GM19467 (cell line): ENCODE measurements at regions not wholly inside any gene's neighbourhood (a gene's known extent, or its start where the extent isn't known, plus 50 kb on each side); places are given as distances from the start of the nearest gene placed in this dataset.

Source experiments
- ATAC-seq: cut with Tn5 transposase; IDR thresholded peaks from one replicate; pipeline ENCODE4 v1.9.1; 2021; ENCODE audit warnings: mild to moderate bottlenecking, moderate library complexity; ENCODE audit not compliant: unreplicated experiment

DNA sequence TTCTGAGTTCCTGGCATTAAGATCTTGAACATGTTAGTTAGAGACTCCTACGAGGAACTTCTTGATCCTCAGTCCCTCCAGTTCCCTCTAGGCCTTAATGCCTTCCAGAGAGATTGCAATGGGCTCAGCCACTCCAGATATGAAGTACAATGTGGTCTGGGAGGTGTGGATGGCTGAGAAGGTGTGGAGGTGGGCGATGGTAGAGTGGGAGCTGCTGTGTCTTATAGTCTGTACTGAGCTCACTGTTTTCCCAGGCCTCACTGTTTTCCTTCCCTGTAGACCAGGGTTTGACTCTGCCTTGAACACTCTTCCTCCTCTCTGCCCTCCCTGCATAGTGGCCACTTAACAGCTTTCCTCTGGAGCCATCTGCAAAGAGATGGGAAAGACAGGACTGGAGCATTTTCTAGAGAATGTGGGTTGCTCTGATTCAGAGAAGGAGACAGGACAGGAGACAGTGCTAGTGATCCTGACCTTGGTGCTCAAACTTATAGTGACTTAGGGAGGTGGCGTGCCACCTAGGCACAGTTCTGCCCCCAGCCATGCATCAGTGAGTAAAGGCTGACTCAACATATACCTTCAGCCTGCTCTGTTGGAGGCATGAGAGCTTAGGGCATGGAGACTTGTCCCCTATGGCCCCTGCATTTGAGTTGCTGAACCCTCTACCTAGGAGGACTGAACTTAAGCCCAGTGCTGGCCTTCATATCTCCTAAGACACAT lies 129.7 kb downstream of the TDRD15 start:
- ATAC-seq: no peak

GRCh38 chr2:21254170-21254965 lies 130.6 kb downstream of the TDRD15 start:
- ATAC-seq: no peak

DNA sequence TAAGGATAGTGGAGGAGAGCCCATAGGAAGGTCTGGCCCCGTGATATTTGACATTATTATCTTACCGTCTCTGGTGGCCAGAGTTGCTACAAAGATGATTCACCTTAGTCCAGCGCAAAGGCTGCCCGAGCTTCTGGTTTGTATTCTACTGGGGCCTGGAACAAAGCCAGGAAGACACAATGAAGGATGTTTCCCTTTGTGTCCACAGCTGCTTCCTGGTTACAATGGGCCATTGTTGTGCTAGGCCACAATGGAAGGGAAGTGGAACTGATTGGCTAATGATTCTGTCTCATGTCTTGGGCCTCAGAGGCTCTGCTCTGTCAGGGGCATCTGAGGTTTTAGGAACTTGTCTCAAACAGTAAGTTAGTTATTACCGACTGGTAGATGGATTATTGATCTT lies 132.2 kb downstream of the TDRD15 start:
- ATAC-seq: no peak

DNA sequence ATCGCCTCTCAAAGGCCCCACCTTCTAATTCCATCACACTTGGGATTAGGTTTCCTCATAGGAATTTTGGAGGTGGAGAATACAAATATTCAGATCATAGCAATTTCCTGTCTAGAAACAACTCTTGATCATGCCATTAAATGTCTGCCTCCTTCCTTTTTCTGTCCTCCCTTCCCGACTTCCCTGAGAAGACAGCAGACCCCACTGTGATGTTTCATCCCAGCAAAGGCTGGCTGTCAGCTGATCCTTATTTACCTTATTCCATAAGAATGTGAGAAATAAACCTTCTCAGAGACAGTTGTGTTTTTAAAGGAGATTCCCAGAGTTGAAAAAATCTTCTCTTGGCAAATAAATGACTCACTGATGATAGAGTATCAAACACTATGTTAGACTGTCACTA lies 133.9 kb downstream of the TDRD15 start:
- no peak for ATAC-seq

DNA sequence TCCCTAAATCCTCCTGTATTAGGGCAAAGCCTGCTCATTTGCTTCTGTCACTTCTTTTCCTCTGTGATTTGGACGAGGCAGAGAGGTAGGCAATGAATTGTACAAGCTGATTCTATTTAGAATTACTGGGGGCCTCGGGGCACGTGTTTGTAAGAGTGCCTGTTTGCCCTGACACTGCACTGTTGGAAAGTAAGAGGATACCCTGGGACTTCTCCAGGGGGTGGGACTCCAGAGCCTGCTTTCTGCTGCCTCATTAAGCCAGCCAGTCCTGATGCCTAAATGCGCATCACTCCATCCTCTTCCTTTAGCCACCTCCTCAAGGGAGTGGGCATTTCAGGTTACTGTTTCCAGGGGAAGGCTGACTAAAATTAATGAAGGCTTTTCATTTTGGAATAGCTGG lies 134.3 kb downstream of the TDRD15 start:
- ATAC-seq: no peak

- ATAC-seq: no peak
Observed at GRCh38 chr2:21260311-21260710, 136.5 kb downstream of the TDRD15 start.

GRCh38 chr2:21261591-21261990 lies 137.8 kb downstream of the TDRD15 start:
- no peak for ATAC-seq

GRCh38 chr2:21262426-21262940 lies 138.7 kb downstream of the TDRD15 start:
- ATAC-seq: no peak

DNA sequence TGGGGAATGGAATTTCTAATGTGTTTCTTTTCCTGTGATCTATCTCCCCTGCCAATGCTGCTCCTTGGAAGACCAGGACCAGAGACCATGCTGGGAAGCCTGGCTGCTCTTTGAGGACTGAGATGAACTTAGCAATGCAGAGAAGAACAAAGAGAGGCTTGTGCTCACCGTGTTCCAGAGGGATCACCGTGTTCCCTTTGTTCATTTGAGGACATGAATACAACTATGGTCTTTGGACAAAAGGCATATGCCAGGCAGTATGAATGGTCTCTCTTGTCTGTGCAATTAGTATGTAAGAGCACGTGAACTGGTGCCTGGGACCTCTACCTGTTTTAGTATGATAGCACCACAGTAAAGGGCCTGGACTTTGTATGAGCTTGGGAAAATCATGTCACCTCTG lies 139.9 kb downstream of the TDRD15 start:
- ATAC-seq: no peak

- ATAC-seq: no peak
Observed at GRCh38 chr2:21265752-21266151, 142.0 kb downstream of the TDRD15 start.

- no peak for ATAC-seq
Observed at GRCh38 chr2:21267232-21267835, 143.6 kb downstream of the TDRD15 start.

GRCh38 chr2:21268197-21268877 lies 144.6 kb downstream of the TDRD15 start:
- no peak for ATAC-seq

- ATAC-seq: no peak
Observed at GRCh38 chr2:21268878-21269224, 145.1 kb downstream of the TDRD15 start.

DNA sequence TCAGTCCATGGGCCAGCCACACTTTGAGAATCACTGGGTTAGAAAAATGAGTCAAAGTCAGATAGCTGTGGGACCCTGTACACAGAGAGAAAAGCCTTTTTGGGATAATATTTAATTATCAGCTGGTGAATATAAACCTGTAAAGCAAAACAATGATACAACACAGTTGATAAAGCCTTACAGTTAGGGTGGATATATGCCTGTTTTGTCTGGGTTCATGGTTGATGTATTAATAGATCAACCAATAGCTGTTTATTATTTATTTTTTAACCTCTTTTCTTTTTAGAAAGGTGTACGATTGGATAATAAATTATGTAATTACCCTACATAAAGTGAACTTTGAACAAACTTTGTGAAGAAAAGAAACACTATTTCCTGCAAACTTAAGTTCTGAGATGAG lies 145.6 kb downstream of the TDRD15 start:
- no peak for ATAC-seq

DNA sequence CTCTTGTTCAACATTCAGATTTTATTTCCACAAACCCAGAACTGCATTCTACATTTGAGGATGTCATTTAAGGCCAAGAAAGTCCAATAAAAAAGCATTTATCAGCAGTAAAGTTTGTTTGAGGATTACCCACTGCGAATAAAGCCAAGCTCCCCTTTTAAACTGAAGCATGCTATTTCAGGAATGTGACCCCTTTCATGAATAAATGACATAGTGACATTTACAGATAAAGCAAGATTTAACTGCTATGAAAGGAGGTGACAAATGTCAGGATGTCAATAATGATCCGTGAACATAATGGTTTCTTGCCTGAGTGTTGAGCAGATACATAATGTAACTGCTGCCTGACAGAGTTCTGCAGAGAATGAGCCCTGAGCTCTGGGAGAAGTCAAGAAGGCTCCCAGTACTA lies 146.3 kb downstream of the TDRD15 start:
- ATAC-seq: no peak

- ATAC-seq: no peak
Observed at GRCh38 chr2:21270708-21271122, 146.9 kb downstream of the TDRD15 start.

- ATAC-seq: no peak
Observed at GRCh38 chr2:21276163-21276562, 152.4 kb downstream of the TDRD15 start.

DNA sequence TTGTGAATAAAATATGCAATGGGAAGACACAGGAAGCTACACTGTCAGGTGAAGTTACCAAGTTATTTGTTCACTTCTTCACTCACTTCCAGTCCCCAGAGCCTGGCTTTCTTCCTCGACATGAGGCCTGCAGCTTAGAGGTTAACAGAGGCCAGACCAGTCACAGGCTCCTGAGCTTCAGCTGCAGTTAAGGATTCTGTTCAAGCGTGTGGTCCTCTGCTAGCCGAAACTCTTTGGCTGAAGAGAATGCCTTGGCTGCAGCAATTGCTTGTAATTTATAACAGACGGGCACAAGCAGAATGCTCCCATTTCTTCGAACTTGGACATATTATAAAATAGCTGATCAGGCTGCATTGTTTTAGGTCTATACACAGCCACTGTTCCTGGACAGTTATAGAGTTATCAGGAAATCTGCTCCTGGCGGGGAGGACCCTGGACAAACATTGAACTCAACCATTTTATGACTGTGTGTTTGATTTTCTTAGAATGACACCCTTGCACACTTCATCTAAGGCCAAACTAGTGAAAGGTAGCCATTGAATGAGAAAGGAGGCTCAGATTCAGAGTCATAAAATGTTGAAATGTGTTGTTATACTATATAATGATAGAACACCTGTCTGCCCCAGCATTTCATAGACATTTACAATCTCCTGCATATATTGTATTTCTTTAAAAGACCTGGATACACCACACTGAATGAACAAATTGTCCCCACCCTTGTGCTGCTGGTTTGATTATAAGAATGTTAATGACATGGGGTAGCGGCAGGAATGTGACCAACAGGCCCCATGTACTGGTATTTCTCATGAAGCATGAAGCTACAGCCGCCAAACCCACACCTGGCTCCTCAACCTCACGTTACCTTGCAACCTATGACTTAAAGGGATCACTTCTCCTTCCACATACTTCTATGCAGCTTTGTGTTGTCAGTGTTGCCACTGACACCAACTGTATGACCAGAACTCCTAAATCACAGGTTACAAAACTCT lies 153.6 kb downstream of the TDRD15 start:
- ATAC-seq: no peak

DNA sequence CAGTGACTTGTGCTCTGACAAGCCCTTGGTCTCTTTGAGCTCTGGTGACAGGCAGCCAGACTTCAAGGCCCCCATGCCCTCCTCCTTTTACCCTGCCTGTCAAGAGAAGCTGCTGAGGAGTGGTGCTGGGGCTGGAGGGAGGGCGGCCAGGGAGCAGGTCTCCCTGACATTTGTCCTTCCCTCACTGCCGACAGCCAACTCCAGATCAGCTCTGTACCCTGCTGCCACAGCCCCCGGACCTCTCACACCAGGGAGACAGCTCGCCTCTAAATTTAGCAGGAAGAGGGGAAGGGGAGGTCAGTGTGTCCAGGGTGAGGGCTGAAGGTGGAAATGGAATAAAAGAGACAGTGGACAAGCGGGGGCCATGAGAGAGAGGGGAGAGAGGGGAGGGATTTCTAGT lies 155.8 kb downstream of the TDRD15 start:
- no peak for ATAC-seq

DNA sequence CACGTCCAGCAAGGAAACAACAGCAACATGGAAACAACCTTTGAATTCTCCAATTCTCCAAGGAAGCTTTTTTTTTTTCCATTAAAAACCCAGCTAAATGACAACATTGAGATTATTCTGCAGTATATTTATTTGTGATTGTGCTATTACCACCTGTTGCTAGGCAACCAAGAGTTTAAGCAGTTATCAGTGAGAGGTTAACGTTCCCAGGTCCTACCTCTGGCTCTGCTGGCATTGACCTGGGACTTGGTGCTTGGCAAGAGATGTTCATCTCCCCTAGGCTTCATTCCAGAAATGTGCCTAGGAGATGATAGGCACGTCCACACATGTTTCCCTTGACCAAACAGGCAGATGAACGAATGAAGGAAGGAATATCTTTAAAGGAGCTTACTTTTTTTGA lies 157.0 kb downstream of the TDRD15 start:
- ATAC-seq: no peak
